Adipocyte (in vitro differentiated cells): ENCODE measurements at regions not wholly inside any gene's neighbourhood (a gene's known extent, or its start where the extent isn't known, plus 50 kb on each side); places are given as distances from the start of the nearest gene placed in this dataset.
"Not testable (repeated sequence)": the region's sequence is repeated elsewhere in the genome, so short reads cannot be mapped to it uniquely, and the experiment has no call there.

Experiments used
- DNase-seq: peaks from one replicate; pipeline ENCODE4 v3.0.0-alpha.2; 2015; ENCODE audit warnings: low read depth
- H3K27me3 ChIP-seq: replicated peaks from 2 replicates; pipeline ENCODE4 v1.7.0; 2013; ENCODE audit warnings: mild to moderate bottlenecking, low read length, moderate library complexity; ENCODE audit not compliant: control insufficient read depth, insufficient read depth
- H3K36me3 ChIP-seq: 2 replicates; pipeline ENCODE4 v1.7.0; 2013; ENCODE audit warnings: low read length, mild to moderate bottlenecking, moderate library complexity; ENCODE audit not compliant: control insufficient read depth, insufficient read depth, severe bottlenecking
- H3K4me1 ChIP-seq: 2 replicates; pipeline ENCODE4 v1.7.0; 2013; ENCODE audit warnings: mild to moderate bottlenecking, low read length, moderate library complexity; ENCODE audit not compliant: control insufficient read depth, insufficient read depth
- H3K4me3 ChIP-seq: 2 replicates; pipeline ENCODE4 v1.7.0; 2013; ENCODE audit warnings: mild to moderate bottlenecking, low read length, moderate library complexity
- H3K9ac ChIP-seq: 2 replicates; pipeline ENCODE4 v1.7.0; 2013; ENCODE audit warnings: mild to moderate bottlenecking, low read length, moderate library complexity
- H3K9me3 ChIP-seq: 2 replicates; pipeline ENCODE4 v1.7.0; 2013; ENCODE audit warnings: mild to moderate bottlenecking, low read length, moderate library complexity; ENCODE audit not compliant: control insufficient read depth

DNA sequence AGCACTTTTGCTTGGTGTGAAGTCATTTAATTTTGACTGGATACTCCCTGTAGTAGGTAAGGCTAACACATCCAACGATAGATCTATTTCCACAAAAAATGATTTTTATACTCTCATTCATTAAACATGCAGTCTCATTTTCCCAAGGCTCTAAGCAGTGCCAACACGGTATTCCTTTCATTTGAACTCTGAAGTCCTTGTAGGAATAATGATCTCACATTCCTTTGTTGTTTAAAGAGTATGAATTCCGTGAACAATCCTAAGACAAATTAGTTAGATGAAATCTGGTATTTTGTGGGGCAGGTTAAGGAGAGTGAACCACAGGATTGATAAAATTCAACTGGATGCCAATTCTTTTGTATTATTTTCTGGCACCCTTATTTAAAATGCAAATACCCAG is 66.6 kb downstream of the LACC1 start:
- H3K4me1 ChIP-seq: no peaks in the 10 kb centered on the region
- no peaks in the 10 kb centered on the region for H3K36me3 ChIP-seq
- H3K9me3 ChIP-seq: peaks cover 7% of the 10 kb centered on the region
- no peak for DNase-seq
- no peak overlapping the region for H3K9ac ChIP-seq
- peaks cover 2% of the 10 kb centered on the region for H3K27me3 ChIP-seq
- no peak overlapping the region for H3K4me3 ChIP-seq

DNA sequence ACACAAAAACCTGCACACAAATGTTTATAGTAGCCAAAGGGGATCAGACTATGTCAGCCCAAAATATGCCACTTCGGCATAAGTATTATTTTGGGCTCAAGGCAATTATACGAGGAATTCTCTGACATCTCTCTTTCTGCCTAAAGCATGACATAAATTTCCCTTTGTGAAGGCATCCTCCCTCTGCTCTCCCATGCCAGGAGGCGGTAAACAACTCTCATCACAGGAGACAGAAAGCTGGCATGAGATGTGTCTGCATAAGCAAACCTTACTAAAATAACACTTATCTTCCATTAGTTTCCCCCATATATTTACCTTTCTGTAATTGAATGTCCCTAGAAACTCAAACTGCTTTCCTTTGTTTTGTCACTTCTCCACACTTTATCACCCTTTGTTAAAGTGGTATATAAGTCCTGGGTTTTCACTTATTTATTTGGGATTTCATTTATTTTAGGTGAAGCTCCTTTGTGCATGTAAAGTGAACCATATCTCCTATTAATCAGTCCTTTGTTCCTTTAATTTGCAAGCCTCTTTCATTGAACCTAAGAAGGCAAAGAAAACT is 68.3 kb downstream of the LACC1 start:
- DNase-seq: no peak
- Histone ChIP-seq H3K9ac (no peak overlapping the region), H3K36me3 (no peaks in the 10 kb centered on the region), H3K4me1 (no peaks in the 10 kb centered on the region), H3K27me3 (no peaks in the 10 kb centered on the region), H3K9me3 (peaks cover 7% of the 10 kb centered on the region), H3K4me3 (no peak overlapping the region)

DNA sequence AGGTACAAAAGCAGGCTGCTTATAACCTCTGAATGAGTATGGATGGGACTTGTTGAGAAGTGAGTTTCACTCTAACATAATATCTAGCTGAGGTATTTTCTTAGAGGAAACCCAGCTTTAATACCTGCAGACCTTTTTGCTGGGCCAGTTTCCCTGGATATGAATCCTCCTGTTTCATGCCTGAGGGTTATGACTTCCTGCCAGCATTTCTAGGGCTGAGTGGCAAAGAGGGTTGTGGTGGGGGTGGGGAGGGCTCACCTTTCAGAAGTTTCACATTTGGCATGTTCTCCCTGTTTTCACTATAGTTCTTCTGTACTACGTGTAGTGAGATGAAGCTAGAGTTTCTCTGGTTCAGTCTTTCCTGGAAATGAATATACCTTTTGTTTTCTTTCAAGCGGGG is 73.7 kb downstream of the LACC1 start:
- Histone ChIP-seq H3K9me3 (peaks cover 2% of the 10 kb centered on the region), H3K4me3 (no peak overlapping the region), H3K9ac (no peak overlapping the region), H3K27me3 (no peaks in the 10 kb centered on the region), H3K36me3 (no peaks in the 10 kb centered on the region), H3K4me1 (no peaks in the 10 kb centered on the region)
- DNase-seq: no peak

DNA sequence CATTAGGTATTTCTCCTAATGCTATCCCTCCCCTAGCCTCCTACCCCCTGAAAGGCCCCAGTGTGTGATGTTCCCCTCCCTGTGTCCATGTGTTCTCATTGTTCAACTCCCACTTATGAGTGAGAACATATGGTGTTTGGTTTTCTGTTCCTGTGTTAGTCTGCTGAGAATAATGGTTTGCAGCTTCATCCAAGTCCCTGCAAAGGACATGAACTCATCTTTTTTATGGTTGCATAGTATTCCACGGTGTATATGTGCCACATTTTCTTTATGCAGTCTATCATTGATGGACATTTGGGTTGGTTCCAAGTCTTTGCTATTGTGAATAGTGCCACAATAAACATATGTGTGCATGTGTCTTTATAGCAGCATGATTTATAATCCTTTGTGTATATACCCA is 77.3 kb downstream of the LACC1 start:
- H3K27me3 ChIP-seq, H3K9ac ChIP-seq, DNase-seq, H3K9me3 ChIP-seq, H3K4me1 ChIP-seq, H3K36me3 ChIP-seq, H3K4me3 ChIP-seq: not testable (repeated sequence)

DNA sequence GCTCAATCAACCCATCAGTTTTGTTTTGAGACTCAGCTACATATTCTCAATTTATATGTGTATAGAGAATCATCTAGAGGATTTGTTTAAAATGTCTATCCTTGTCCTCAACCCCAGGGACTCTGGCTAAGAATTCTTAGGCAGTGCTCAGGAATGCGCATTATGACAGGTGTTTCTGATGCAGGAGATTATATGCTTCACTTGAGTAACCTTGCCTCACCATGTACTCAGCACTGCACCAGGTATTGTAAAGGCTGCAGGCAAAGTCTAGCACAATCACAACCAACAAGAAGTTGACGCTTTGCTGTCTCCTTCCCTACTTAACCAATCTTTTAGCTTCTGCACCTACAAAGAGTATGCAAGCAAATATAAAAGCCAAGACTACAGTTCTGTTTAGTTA is 79.6 kb downstream of the LACC1 start:
- Histone ChIP-seq H3K27me3 (no peaks in the 10 kb centered on the region), H3K9ac (no peak overlapping the region), H3K4me1 (no peaks in the 10 kb centered on the region), H3K9me3 (no peaks in the 10 kb centered on the region), H3K4me3 (no peak overlapping the region), H3K36me3 (no peaks in the 10 kb centered on the region)
- DNase-seq: no peak

DNA sequence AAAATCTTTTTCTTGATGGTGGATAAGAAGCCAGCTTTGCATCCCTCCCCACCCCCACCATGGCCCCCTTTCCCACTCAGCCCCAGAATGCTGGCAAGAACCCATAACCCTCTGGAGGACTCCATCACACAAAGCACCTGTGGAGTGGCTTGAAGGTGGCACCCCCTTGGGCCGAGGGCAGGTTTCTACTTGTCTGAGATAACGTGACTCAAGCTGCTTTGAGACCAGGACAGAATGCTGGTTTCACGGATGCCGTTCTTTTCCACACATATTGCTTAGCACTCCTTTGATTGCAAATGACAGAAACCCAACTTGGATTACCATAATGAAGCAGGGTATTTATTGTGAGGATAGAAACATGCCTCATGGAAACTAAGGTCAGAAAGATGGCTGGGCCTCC is 82.2 kb downstream of the LACC1 start:
- Histone ChIP-seq H3K27me3 (no peaks in the 10 kb centered on the region), H3K4me1 (no peaks in the 10 kb centered on the region), H3K36me3 (no peaks in the 10 kb centered on the region), H3K9me3 (no peaks in the 10 kb centered on the region), H3K4me3 (no peak overlapping the region), H3K9ac (no peak overlapping the region)
- no peak for DNase-seq

DNA sequence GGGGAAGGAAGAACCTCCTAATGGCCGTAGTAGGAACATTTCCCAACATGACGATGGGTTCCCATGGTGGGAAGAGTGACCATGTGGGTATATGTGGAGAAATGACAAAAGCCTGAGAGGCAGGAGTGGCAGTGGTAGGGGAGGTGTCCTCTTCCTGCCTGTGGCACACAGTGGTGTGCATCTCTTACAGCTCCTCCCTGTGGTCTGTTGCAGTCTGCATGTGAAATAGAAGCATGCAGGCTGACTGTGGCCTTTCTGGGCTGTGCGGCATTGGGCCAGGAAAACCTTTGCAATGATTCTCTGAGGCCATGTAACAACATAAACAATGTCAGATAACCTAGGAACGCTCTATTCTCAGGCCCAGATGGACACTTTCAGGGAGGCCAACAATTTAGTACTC is 84.0 kb downstream of the LACC1 start:
- Histone ChIP-seq H3K9ac (no peak overlapping the region), H3K9me3 (no peaks in the 10 kb centered on the region), H3K27me3 (no peaks in the 10 kb centered on the region), H3K4me1 (no peaks in the 10 kb centered on the region), H3K4me3 (no peak overlapping the region), H3K36me3 (no peaks in the 10 kb centered on the region)
- DNase-seq: no peak

DNA sequence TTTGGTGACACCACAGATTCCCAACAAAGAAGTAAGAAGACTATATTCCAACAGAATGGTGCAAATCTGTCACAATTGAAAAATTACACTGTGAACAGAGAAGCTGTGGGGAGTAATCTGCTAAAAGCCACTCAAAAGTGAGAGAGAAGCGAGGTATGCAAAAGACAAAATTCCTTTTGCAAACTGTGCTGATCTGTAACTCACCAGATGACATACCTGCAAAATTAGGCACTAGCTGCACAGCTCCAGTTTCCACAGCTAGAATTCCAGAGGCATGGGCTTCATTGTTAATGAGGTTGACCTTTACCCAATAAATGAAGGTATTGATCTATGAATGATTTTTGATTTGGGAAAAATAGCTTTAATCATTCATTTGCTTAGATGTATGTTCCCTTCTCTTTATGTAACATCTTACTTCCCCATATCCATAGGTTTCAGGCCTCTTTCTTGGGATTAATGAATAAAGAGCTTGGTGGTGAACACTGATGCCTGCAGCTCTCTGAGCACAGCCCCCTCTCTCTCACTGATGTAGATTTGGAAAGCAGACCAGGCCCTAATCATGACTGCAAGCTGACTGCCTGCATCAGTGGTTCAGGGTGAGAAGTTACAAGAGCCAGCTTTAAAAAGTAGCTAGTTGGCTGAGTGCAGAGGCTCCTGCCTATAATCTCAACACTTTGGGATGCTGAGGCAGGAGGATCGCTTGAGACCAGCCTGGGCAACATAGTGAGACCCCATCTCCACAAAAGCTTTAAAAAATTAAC is 85.2 kb downstream of the LACC1 start:
- no peaks in the 10 kb centered on the region for H3K9me3 ChIP-seq
- no peak for DNase-seq
- no peak overlapping the region for H3K4me3 ChIP-seq
- H3K9ac ChIP-seq: no peak overlapping the region
- no peaks in the 10 kb centered on the region for H3K4me1 ChIP-seq
- H3K36me3 ChIP-seq: no peaks in the 10 kb centered on the region
- no peaks in the 10 kb centered on the region for H3K27me3 ChIP-seq

DNA sequence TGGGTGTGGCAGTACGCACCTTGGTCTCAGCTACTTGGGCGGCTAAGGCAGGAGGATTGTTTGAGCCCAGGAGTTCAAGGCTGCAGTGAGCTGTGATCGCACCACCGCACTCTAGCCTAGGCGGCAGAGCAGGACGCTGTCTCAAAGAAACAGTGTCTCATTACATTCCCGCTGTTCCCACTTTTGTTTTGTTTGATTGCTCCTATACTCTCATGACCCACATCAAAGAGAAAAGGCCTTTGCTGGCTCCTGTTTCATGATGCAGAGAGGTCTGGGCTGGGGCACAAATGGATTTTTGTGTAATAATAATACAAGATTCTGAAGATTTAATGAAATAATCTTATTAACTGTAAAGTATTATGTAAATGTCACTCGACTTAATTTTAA is 85.7 kb downstream of the LACC1 start:
- Histone ChIP-seq H3K4me1 (no peaks in the 10 kb centered on the region), H3K9me3 (no peaks in the 10 kb centered on the region), H3K36me3 (no peaks in the 10 kb centered on the region), H3K27me3 (no peaks in the 10 kb centered on the region), H3K9ac (no peak overlapping the region), H3K4me3 (no peak overlapping the region)
- no peak for DNase-seq

DNA sequence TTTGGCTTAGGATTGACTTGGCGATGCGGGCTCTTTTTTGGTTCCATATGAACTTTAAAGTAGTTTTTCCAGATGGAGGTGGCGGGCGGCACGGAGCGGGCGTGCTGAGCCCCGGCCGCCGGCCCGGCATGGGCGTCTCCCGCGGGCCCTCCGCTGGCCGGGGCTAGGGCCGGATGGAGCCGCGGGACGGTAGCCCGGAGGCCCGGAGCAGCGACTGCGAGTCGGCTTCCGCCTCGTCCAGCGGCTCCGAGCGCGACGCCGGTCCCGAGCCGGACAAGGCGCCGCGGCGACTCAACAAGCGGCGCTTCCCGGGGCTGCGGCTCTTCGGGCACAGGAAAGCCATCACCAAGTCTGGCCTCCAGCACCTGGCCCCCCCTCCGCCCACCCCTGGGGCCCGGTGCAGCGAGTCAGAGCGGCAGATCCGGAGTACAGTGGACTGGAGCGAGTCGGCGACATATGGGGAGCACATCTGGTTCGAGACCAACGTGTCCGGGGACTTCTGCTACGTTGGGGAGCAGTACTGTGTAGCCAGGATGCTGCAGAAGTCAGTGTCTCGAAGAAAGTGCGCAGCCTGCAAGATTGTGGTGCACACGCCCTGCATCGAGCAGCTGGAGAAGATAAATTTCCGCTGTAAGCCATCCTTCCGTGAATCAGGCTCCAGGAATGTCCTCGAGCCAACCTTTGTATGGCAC is 88.7 kb downstream of the LACC1 start:
- H3K4me1 ChIP-seq, H3K9me3 ChIP-seq, H3K27me3 ChIP-seq, H3K9ac ChIP-seq, H3K4me3 ChIP-seq, H3K36me3 ChIP-seq, DNase-seq: not testable (repeated sequence)

DNA sequence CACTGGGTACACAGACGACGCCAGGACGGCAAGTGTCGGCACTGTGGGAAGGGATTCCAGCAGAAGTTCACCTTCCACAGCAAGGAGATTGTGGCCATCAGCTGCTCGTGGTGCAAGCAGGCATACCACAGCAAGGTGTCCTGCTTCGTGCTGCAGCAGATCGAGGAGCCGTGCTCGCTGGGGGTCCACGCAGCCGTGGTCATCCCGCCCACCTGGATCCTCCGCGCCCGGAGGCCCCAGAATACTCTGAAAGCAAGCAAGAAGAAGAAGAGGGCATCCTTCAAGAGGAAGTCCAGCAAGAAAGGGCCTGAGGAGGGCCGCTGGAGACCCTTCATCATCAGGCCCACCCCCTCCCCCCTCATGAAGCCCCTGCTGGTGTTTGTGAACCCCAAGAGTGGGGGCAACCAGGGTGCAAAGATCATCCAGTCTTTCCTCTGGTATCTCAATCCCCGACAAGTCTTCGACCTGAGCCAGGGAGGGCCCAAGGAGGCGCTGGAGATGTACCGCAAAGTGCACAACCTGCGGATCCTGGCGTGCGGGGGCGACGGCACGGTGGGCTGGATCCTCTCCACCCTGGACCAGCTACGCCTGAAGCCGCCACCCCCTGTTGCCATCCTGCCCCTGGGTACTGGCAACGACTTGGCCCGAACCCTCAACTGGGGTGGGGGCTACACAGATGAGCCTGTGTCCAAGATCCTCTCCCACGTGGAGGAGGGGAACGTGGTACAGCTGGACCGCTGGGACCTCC is 89.4 kb downstream of the LACC1 start:
- not testable (repeated sequence) for H3K9me3 ChIP-seq, DNase-seq, H3K9ac ChIP-seq, H3K4me1 ChIP-seq, H3K4me3 ChIP-seq, H3K36me3 ChIP-seq, H3K27me3 ChIP-seq
